HEK293 (cell line): ENCODE measurements at regions not wholly inside any gene's neighbourhood (a gene's known extent, or its start where the extent isn't known, plus 50 kb on each side); places are given as distances from the start of the nearest gene placed in this dataset.
A peak's percentile ranks its signal among the peaks of the same experiment; 100 is the strongest.

Source experiments
- CTCF ChIA-PET: fragments of 350-600 bp; formaldehyde crosslinking; extraction: SDS; loops from one replicate; lab custom pipeline; 2021; ENCODE audit warnings: antibody characterized with exemption; lab: Yijun Ruan, JAX
- POLR2A ChIA-PET: fragments of 300-600 bp; formaldehyde crosslinking; extraction: SDS; loops from one replicate; lab custom pipeline; 2020; ENCODE audit warnings: antibody characterized with exemption, inconsistent platforms; lab: Yijun Ruan, JAX
- H3K27ac ChIP-seq: fragments of 200-500 bp; sonication (Bioruptor generic); 2 replicates; pipeline ENCODE4 v1.5.1; 2014; ENCODE audit warnings: low read depth, low read length, control low read depth, inconsistent platforms; ENCODE audit errors: extremely low read depth
- H3K36me3 ChIP-seq, 2 experiments: fragments of 200-500 bp in 1 of 2; sonication (Bioruptor generic) in 1 of 2; 1 replicate in 1 of 2; 2 replicates in 1 of 2; pipeline ENCODE4 v1.5.1; 2014 to 2017; ENCODE audit warnings: inconsistent platforms in 2 of 2, low read length in 2 of 2; ENCODE audit not compliant: control insufficient read depth in 2 of 2, insufficient read depth in 1 of 2
- H3K4me1 ChIP-seq: fragments of 200-500 bp; sonication (Bioruptor generic); 2 replicates; pipeline ENCODE4 v1.5.1; 2014; ENCODE audit warnings: mild to moderate bottlenecking, low read length, inconsistent platforms; ENCODE audit not compliant: control insufficient read depth, insufficient read depth
- H3K4me3 ChIP-seq: 2 replicates; pipeline ENCODE4 v1.5.1; 2011; ENCODE audit warnings: low read depth, mild to moderate bottlenecking, control low read depth, low read length, moderate library complexity
- H3K9me3 ChIP-seq: fragments of 200-500 bp; sonication (Bioruptor generic); 2 replicates; pipeline ENCODE4 v1.5.1; 2014; ENCODE audit warnings: low read depth, low read length, inconsistent platforms; ENCODE audit not compliant: control insufficient read depth, insufficient read depth
- BCL6B ChIP-seq: fragments of 450-650 bp; formaldehyde crosslinking; IDR thresholded peaks from 2 replicates; pipeline ENCODE4 v1.5.1; 2017; ENCODE audit warnings: missing biosample characterization, missing genetic modification characterization
- FEZF1 ChIP-seq: fragments of 450-650 bp; formaldehyde crosslinking; IDR thresholded peaks from 2 replicates; pipeline ENCODE4 v1.5.1; 2016; ENCODE audit warnings: missing biosample characterization, missing genetic modification characterization
- GLI2 ChIP-seq: fragments of 450-650 bp; formaldehyde crosslinking; IDR thresholded peaks from 2 replicates; pipeline ENCODE4; 2017; ENCODE audit warnings: missing biosample characterization, missing genetic modification characterization, low read depth, borderline replicate concordance
- HOXD13 ChIP-seq: sonication (generic); formaldehyde crosslinking; IDR thresholded peaks from 2 replicates; pipeline ENCODE4 v1.8.0; 2022; ENCODE audit warnings: missing genetic modification reagents, borderline replicate concordance
- KLF16 ChIP-seq: fragments of 450-650 bp; formaldehyde crosslinking; IDR thresholded peaks from 2 replicates; pipeline ENCODE4 v1.5.1; 2017; ENCODE audit warnings: missing biosample characterization, missing genetic modification characterization
- OVOL3 ChIP-seq: fragments of 450-650 bp; formaldehyde crosslinking; IDR thresholded peaks from 2 replicates; pipeline ENCODE4 v1.5.1; 2016; ENCODE audit warnings: missing biosample characterization, missing genetic modification characterization
- PRDM1 ChIP-seq: fragments of 450-650 bp; formaldehyde crosslinking; IDR thresholded peaks from 2 replicates; pipeline ENCODE4; 2016; ENCODE audit warnings: missing biosample characterization, missing genetic modification characterization
- RBAK ChIP-seq: fragments of 450-650 bp; formaldehyde crosslinking; IDR thresholded peaks from 2 replicates; pipeline ENCODE4 v1.5.1; 2016; ENCODE audit warnings: missing biosample characterization, missing genetic modification characterization
- TSHZ1 ChIP-seq: fragments of 450-650 bp; formaldehyde crosslinking; IDR thresholded peaks from 2 replicates; pipeline ENCODE4 v1.5.1; 2016; ENCODE audit warnings: missing biosample characterization, missing genetic modification characterization, borderline replicate concordance
- ZBTB49 ChIP-seq: fragments of 450-650 bp; formaldehyde crosslinking; IDR thresholded peaks from 2 replicates; pipeline ENCODE4 v1.5.1; 2016; ENCODE audit warnings: missing biosample characterization, missing genetic modification characterization, low read depth
- ZFP3 ChIP-seq: fragments of 450-650 bp; formaldehyde crosslinking; IDR thresholded peaks from 2 replicates; pipeline ENCODE4 v1.5.1; 2016; ENCODE audit warnings: low read depth, missing biosample characterization, missing genetic modification characterization
- ZFP69B ChIP-seq: fragments of 450-650 bp; formaldehyde crosslinking; IDR thresholded peaks from 2 replicates; pipeline ENCODE4 v1.5.1; 2016; ENCODE audit warnings: missing biosample characterization, missing genetic modification characterization
- ZNF10 ChIP-seq: fragments of 450-650 bp; formaldehyde crosslinking; IDR thresholded peaks from 2 replicates; pipeline ENCODE4 v1.5.1; 2017; ENCODE audit warnings: missing biosample characterization, missing genetic modification characterization
- ZNF114 ChIP-seq: fragments of 450-650 bp; formaldehyde crosslinking; IDR thresholded peaks from 2 replicates; pipeline ENCODE4 v1.5.0; 2017; ENCODE audit warnings: missing biosample characterization, missing genetic modification characterization
- ZNF138 ChIP-seq: fragments of 450-650 bp; formaldehyde crosslinking; IDR thresholded peaks from 2 replicates; pipeline ENCODE4 v1.5.1; 2016; ENCODE audit warnings: missing biosample characterization, missing genetic modification characterization, borderline replicate concordance
- ZNF266 ChIP-seq: fragments of 450-650 bp; formaldehyde crosslinking; IDR thresholded peaks from 2 replicates; pipeline ENCODE4 v1.5.1; 2016; ENCODE audit warnings: missing biosample characterization, missing genetic modification characterization, low read depth
- ZNF280C ChIP-seq: fragments of 450-650 bp; formaldehyde crosslinking; IDR thresholded peaks from 2 replicates; pipeline ENCODE4 v1.5.1; 2016; ENCODE audit warnings: missing biosample characterization, missing genetic modification characterization
- ZNF302 ChIP-seq: fragments of 450-650 bp; formaldehyde crosslinking; IDR thresholded peaks from 2 replicates; pipeline ENCODE4 v1.5.1; 2016; ENCODE audit warnings: missing biosample characterization, missing genetic modification characterization, low read depth
- ZNF473 ChIP-seq: fragments of 450-650 bp; formaldehyde crosslinking; IDR thresholded peaks from 2 replicates; pipeline ENCODE4 v1.5.1; 2017; ENCODE audit warnings: missing biosample characterization, missing genetic modification characterization
- ZNF558 ChIP-seq: fragments of 450-650 bp; formaldehyde crosslinking; IDR thresholded peaks from 2 replicates; pipeline ENCODE4 v1.5.1; 2016; ENCODE audit warnings: missing biosample characterization, missing genetic modification characterization
- ZNF639 ChIP-seq: fragments of 450-650 bp; formaldehyde crosslinking; IDR thresholded peaks from 2 replicates; pipeline ENCODE4 v1.5.1; 2016; ENCODE audit warnings: missing biosample characterization, missing genetic modification characterization
- ZNF785 ChIP-seq: fragments of 450-650 bp; formaldehyde crosslinking; IDR thresholded peaks from 2 replicates; pipeline ENCODE4 v1.5.1; 2016; ENCODE audit warnings: missing biosample characterization, missing genetic modification characterization
- ZNF791 ChIP-seq: fragments of 450-650 bp; formaldehyde crosslinking; IDR thresholded peaks from 2 replicates; pipeline ENCODE4 v1.5.1; 2016; ENCODE audit warnings: missing biosample characterization, missing genetic modification characterization
- ZSCAN30 ChIP-seq: fragments of 450-650 bp; IDR thresholded peaks from 2 replicates; pipeline ENCODE4 v1.5.1; 2018; ENCODE audit warnings: missing biosample characterization, mild to moderate bottlenecking, missing genetic modification characterization, moderate library complexity
- ZXDB ChIP-seq: fragments of 450-650 bp; formaldehyde crosslinking; IDR thresholded peaks from 2 replicates; pipeline ENCODE4 v1.5.1; 2016; ENCODE audit warnings: missing biosample characterization, missing genetic modification characterization

GRCh38 chr6:97958134-97958533 lies 675.1 kb upstream of the MMS22L start (continued):
- TF ChIP-seq BCL6B (tag by site-specific recombination) (no peak), RBAK (tag by site-specific recombination) (no peak), ZFP3 (tag by site-specific recombination) (no peak), KLF16 (tag by site-specific recombination) (no peak), ZNF280C (tag by site-specific recombination) (no peak), ZNF138 (tag by site-specific recombination) (no peak), HOXD13 (CRISPR knock-in tag) (no peak), ZFP69B (no peak), ZNF302 (tag by site-specific recombination) (no peak), ZSCAN30 (tag by site-specific recombination) (no peak), PRDM1 (tag by site-specific recombination) (no peak), ZNF266 (no peak), GLI2 (no peak)
- TF ChIP-seq, all 188 proteins: peak for 0

- POLR2A ChIA-PET = no interaction called here
- CTCF ChIA-PET = no interaction called here
- Histone ChIP-seq H3K4me1 (no peaks in the 10 kb centered on the region), H3K36me3 (no peaks in the 10 kb centered on the region), H3K4me3 (no peak overlapping the region), H3K9me3 (no peaks in the 10 kb centered on the region)
- TF ChIP-seq OVOL3 (tag by site-specific recombination) (0 out of 2 replicates have a peak, but pooled peaks have one; percentile 31), ZXDB (tag by site-specific recombination) (0 out of 2 replicates have a peak, but pooled peaks have one; percentile 42), ZBTB49 (tag by site-specific recombination) (no peak), FEZF1 (peak; percentile 38; the same call in 1 of the 2 replicates)
- TF ChIP-seq, all 188 proteins: peak for 3
- no peak overlapping the region for H3K27ac ChIP-seq
Observed at GRCh38 chr6:97963193-97963592, 680.2 kb upstream of the MMS22L start.

- Histone ChIP-seq H3K36me3 (no peaks in the 10 kb centered on the region), H3K9me3 (no peaks in the 10 kb centered on the region), H3K4me1 (no peaks in the 10 kb centered on the region), H3K4me3 (no peak overlapping the region), H3K27ac (no peak overlapping the region)
- CTCF ChIA-PET = interaction anchor here (1.2 kb wide), 1 partner anchor 9 kb away, joined by 4 read pairs; no protein-coding TSS in a partner anchor
- POLR2A ChIA-PET = no interaction called here
- no peak for TF ChIP-seq ZNF791 (tag by site-specific recombination)
- no peak for TF ChIP-seq ZNF639 (tag by site-specific recombination)
- no peak for TF ChIP-seq ZNF473 (tag by site-specific recombination)
- no peak for TF ChIP-seq ZNF114 (tag by site-specific recombination)
- TF ChIP-seq ZSCAN30 (tag by site-specific recombination) = no peak
- TF ChIP-seq ZNF785 (tag by site-specific recombination) = no peak
- TF ChIP-seq HOXD13 (CRISPR knock-in tag) = no peak
- no peak for TF ChIP-seq ZNF10 (tag by site-specific recombination)
- TF ChIP-seq TSHZ1 (tag by site-specific recombination) = no peak
- TF ChIP-seq ZNF558 (tag by site-specific recombination) = no peak
Observed at GRCh38 chr6:97969065-97969464, 686.0 kb upstream of the MMS22L start.
